NCI-H2196 treated with DMSO at 0.1 percent for 48 hours (cell line): ENCODE measurements at regions not wholly inside any gene's neighbourhood (a gene's known extent, or its start where the extent isn't known, plus 50 kb on each side); places are given as distances from the start of the nearest gene placed in this dataset.
"Not testable (repeated sequence)": the region's sequence is repeated elsewhere in the genome, so short reads cannot be mapped to it uniquely, and the experiment has no call there.

Source experiments
- DNase-seq: peaks from one replicate; lab custom pipeline; 2025; ENCODE audit not compliant: unreplicated experiment; lab: John Stamatoyannopoulos, UW

GRCh38 chr5:2094616-2094995 is 211.9 kb upstream of the IRX4 start:
- DNase-seq = no peak

- DNase-seq = no peak
Measured at GRCh38 chr5:2093859-2094615, 211.3 kb upstream of the IRX4 start.

- DNase-seq = no peak
Measured at GRCh38 chr5:2091921-2092320, 209.2 kb upstream of the IRX4 start.

- no peak for DNase-seq
Measured at GRCh38 chr5:2087980-2088379, 205.3 kb upstream of the IRX4 start.

GRCh38 chr5:2075365-2075764 is 192.6 kb upstream of the IRX4 start:
- DNase-seq = no peak

GRCh38 chr5:2071562-2071961 is 188.8 kb upstream of the IRX4 start:
- DNase-seq = no peak

- not testable (repeated sequence) for DNase-seq
Measured at GRCh38 chr5:2070787-2071186, 188.1 kb upstream of the IRX4 start.

- no peak for DNase-seq
Measured at GRCh38 chr5:2068531-2068930, 185.8 kb upstream of the IRX4 start.

- DNase-seq = no peak
Measured at GRCh38 chr5:2066373-2066772, 183.6 kb upstream of the IRX4 start.

- not testable (repeated sequence) for DNase-seq
Measured at GRCh38 chr5:2063380-2063779, 180.7 kb upstream of the IRX4 start.

- no peak for DNase-seq
Measured at GRCh38 chr5:2052687-2053086, 170.0 kb upstream of the IRX4 start.

GRCh38 chr5:2049876-2050275 is 167.2 kb upstream of the IRX4 start:
- no peak for DNase-seq

GRCh38 chr5:2048664-2049063 is 165.9 kb upstream of the IRX4 start:
- no peak for DNase-seq

GRCh38 chr5:2047341-2047927 is 164.7 kb upstream of the IRX4 start:
- DNase-seq = no peak

- no peak for DNase-seq
Measured at GRCh38 chr5:2044041-2044440, 161.3 kb upstream of the IRX4 start.

- no peak for DNase-seq
Measured at GRCh38 chr5:2039180-2039531, 156.4 kb upstream of the IRX4 start.

GRCh38 chr5:2038321-2039179 is 155.8 kb upstream of the IRX4 start:
- peak; percentile 71 for DNase-seq

GRCh38 chr5:2036885-2037284 is 154.2 kb upstream of the IRX4 start:
- DNase-seq = no peak

- no peak for DNase-seq
Measured at GRCh38 chr5:2032432-2032831, 149.7 kb upstream of the IRX4 start.

GRCh38 chr5:2031581-2031980 is 148.9 kb upstream of the IRX4 start:
- DNase-seq = no peak

- no peak for DNase-seq
Measured at GRCh38 chr5:2030131-2030530, 147.4 kb upstream of the IRX4 start.

GRCh38 chr5:2029206-2029605 is 146.5 kb upstream of the IRX4 start:
- DNase-seq = no peak
